HCT116 (cell line): ENCODE measurements at regions not wholly inside any gene's neighbourhood (a gene's known extent, or its start where the extent isn't known, plus 50 kb on each side); places are given as distances from the start of the nearest gene placed in this dataset.

Experiments used
- ATF3 ChIP-seq: IDR thresholded peaks from 2 replicates; pipeline ENCODE4 v1.6.1; 2012
- EZH2 ChIP-seq: fragments of 200-600 bp; sonication (generic); IDR thresholded peaks from 2 replicates; pipeline ENCODE4 v1.6.1; 2017; ENCODE audit warnings: antibody characterized with exemption, mixed run types
- EZH2phosphoT487 ChIP-seq: fragments of 200-600 bp; IDR thresholded peaks from 2 replicates; pipeline ENCODE4 v1.6.1; 2018; ENCODE audit warnings: antibody characterized with exemption, borderline replicate concordance
- POLR2AphosphoS5 ChIP-seq: IDR thresholded peaks from 2 replicates; pipeline ENCODE4 v1.6.1; 2011; ENCODE audit warnings: mild to moderate bottlenecking, low read depth, low read length, moderate library complexity
- SP1 ChIP-seq: IDR thresholded peaks from 2 replicates; pipeline ENCODE4 v1.6.1; 2012; ENCODE audit warnings: low read depth
- ZFX ChIP-seq: fragments of 450-650 bp; IDR thresholded peaks from 2 replicates; pipeline ENCODE4 v1.6.1; 2017

GRCh38 chr4:157997296-157997695 lies 175.5 kb downstream of the GASK1B start:
- no peak for TF ChIP-seq ZFX
- TF ChIP-seq ATF3: no peak
- TF ChIP-seq POLR2AphosphoS5: no peak
- TF ChIP-seq EZH2phosphoT487: no peak
- no peak for TF ChIP-seq SP1
- no peak for TF ChIP-seq EZH2
